ENCODE measurements at regions not wholly inside any gene's neighbourhood (a gene's known extent, or its start where the extent isn't known, plus 50 kb on each side); places are given as distances from the start of the nearest gene placed in this dataset.
"Not testable (repeated sequence)": the region's sequence is repeated elsewhere in the genome, so short reads cannot be mapped to it uniquely, and the experiment has no call there.

DNA sequence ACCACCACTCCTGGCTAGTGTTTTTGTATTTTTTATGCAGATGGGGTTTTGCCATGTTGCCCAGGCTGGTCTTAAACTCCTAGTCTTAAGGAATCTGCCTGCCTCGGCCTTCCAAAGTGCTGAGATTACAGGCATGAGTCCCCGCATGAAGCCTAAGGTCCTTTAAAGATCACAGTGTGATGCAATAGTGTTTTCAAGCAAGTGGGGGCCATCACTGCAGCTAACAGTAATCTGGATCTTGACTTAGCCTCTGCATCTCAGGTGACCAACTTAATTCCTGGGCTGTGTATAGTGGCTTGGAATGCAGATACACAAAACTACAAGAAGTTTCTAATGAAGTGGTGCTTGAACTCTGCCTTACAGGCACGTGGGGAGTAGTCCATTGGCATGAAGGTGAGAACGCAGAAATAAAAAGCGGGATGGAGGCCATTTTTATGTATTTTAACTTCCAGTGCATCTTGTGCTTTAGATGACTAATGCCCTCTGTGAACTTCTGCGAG is 334.4 kb upstream of the SPRED2 start:
- no peaks in the 10 kb centered on the region; the same call in 1 of the 2 replicates for H3K27me3 ChIP-seq (replicated peaks)
- H3K27ac ChIP-seq = no peak overlapping the region

DNA sequence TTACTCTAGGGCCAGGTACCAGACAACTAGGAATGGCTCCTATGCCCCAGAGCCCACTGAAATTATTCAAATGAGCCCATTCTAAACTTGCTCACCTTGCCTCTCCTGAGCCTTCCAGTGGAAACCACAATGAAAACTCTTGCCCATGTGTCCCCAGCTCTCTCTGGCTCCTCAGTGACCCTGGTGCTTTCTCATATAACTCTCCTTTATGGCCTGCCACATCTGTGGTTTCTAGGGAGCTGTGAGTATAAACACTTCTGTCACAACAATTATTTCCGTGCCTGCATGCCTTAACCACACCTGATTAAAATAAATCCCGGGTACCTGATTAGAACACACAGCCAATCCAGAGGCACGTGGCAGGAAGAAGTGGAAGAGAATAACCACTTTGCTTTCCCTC is 333.0 kb upstream of the SPRED2 start:
- Histone ChIP-seq H3K36me3 (no peaks in the 10 kb centered on the region), H3K9me3 (replicated peaks) (no peaks in the 10 kb centered on the region), H3K27ac (no peak overlapping the region), H3K4me1 (replicated peaks) (no peaks in the 10 kb centered on the region), H3K27me3 (replicated peaks) (no peaks in the 10 kb centered on the region), H3K4me3 (no peak overlapping the region)
- no peak for DNase-seq (ENCODE audit: low read depth in 1 of 2, low spot score in 2 of 2)

More for the DNA sequence above, 334.4 kb upstream of the SPRED2 start:
- H3K4me3 ChIP-seq = no peak overlapping the region
- no peaks in the 10 kb centered on the region for H3K4me1 ChIP-seq (replicated peaks)
- H3K9me3 ChIP-seq (replicated peaks) = no peaks in the 10 kb centered on the region
- DNase-seq (ENCODE audit: low read depth in 1 of 2, low spot score in 2 of 2) = no peak
- H3K36me3 ChIP-seq = no peaks in the 10 kb centered on the region

DNA sequence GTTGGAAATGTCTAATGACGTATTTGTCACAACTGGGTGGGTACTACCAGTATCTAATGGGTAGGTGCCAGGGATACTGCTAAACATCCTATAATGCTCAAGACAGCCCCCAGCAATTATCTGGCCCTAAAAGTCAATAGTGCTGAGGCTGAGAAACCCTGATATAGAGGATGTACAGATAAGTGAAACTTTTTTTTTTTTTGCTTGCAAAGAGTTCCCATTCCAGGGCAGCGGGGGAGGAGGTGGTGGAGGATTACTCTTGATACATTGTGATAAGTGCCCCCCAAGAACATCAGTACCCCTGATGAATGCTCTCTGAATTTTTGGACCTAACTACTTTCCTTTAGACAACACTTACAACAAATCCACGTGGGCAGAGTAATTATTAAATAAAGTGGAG is 329.7 kb upstream of the SPRED2 start:
- H3K4me1 ChIP-seq (replicated peaks) = no peaks in the 10 kb centered on the region

DNA sequence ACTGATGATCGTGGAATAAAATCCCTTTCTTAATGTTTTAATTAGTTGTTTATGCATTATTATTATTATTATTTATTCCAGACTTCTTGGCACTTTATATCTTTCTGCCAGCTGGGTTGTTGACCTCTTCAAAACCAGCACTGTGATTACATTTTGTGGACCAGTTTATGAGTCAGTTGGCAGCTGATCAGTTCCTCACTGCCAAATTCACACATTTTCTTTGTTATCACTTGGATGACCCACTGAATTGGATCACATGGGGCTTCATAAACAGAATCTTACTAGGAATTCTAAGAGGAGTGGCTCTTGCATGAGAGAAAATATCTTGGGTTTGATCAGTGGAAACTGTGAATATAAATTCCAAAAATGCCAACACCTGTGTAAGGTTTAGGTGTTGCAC is 321.8 kb upstream of the SPRED2 start:
- H3K36me3 ChIP-seq = no peaks in the 10 kb centered on the region
- H3K27ac ChIP-seq = no peak overlapping the region
- no peaks in the 10 kb centered on the region for H3K4me1 ChIP-seq (replicated peaks)
- no peak overlapping the region for H3K4me3 ChIP-seq
- no peaks in the 10 kb centered on the region for H3K9me3 ChIP-seq (replicated peaks)
- DNase-seq (ENCODE audit: low read depth in 1 of 2, low spot score in 2 of 2) = no peak
- no peaks in the 10 kb centered on the region for H3K27me3 ChIP-seq (replicated peaks)

More for the DNA sequence above, 329.7 kb upstream of the SPRED2 start:
- H3K36me3 ChIP-seq = no peaks in the 10 kb centered on the region
- no peak for DNase-seq (ENCODE audit: low read depth in 1 of 2, low spot score in 2 of 2)
- no peaks in the 10 kb centered on the region for H3K27me3 ChIP-seq (replicated peaks)
- no peaks in the 10 kb centered on the region for H3K9me3 ChIP-seq (replicated peaks)
- H3K4me3 ChIP-seq = no peak overlapping the region
- no peak overlapping the region for H3K27ac ChIP-seq

DNA sequence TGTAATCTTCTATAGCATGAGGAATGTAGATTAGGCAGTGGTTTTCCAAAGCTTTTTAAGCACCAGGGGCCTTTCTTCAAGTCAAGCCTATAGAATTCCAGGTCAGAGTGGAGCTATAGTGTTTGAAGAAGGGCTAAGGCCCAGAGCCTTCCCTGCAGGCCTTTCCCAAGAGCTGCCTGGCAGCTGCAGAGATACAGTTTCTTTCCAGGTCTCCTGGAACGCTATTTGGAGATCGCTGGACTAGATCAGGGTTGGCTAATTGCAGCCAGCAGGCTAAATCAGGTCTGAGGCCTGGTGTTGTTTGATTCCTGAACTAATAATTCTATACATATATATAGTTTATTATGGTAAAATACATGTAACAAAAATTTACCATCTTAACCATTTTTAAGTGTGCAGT is 319.0 kb upstream of the SPRED2 start:
- H3K27me3 ChIP-seq (replicated peaks) = no peaks in the 10 kb centered on the region
- no peaks in the 10 kb centered on the region for H3K9me3 ChIP-seq (replicated peaks)
- H3K4me3 ChIP-seq = no peak overlapping the region
- H3K4me1 ChIP-seq (replicated peaks) = no peaks in the 10 kb centered on the region
- no peak for DNase-seq (ENCODE audit: low read depth in 1 of 2, low spot score in 2 of 2)
- H3K27ac ChIP-seq = no peak overlapping the region
- no peaks in the 10 kb centered on the region for H3K36me3 ChIP-seq

DNA sequence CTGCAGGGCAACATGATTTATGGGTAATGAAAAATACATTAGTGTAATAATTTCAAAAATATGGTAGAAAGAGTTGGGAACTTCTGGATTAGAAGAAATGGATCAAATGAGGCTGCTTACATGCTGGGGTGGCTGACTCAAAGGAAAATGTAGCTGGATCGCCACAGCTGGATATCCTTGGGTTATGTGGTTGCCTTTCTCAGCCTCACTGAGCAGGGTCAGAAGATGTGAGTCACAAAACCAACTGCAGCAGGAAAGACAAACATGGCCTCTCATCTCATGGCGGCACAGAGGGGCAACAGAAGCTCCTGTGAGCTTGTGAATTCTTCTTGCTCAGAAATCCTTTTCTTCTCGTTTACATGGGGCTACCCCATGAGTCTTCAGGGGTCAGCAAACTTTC is 317.1 kb upstream of the SPRED2 start:
- H3K27me3 ChIP-seq (replicated peaks) = no peaks in the 10 kb centered on the region
- DNase-seq (ENCODE audit: low read depth in 1 of 2, low spot score in 2 of 2) = no peak

DNA sequence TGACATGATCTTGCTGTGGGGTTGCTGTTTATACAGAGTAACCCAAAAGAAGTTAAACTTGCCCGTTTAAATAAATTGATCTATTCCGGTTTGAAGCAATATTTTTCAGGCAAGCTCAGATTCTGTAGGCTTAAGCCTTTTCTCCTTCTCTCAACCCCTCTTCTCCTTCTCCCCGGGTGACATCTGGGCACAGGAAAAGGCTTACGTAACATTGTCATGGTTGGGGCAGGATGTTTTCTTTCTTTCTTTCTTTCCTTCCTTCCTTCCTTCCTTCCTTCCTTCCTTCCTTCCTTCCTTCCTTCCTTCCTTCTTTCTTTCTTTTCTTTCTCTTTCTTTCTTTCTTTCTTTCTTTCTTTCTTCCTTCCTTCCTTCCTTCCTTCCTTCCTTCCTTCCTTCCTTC is 315.5 kb upstream of the SPRED2 start:
- not testable (repeated sequence) for H3K27ac ChIP-seq; H3K9me3 ChIP-seq (replicated peaks); H3K4me1 ChIP-seq (replicated peaks); DNase-seq (ENCODE audit: low read depth in 1 of 2, low spot score in 2 of 2); H3K27me3 ChIP-seq (replicated peaks); H3K36me3 ChIP-seq; H3K4me3 ChIP-seq

More for the DNA sequence above, 317.1 kb upstream of the SPRED2 start:
- H3K4me3 ChIP-seq = no peak overlapping the region
- H3K27ac ChIP-seq = no peak overlapping the region
- no peaks in the 10 kb centered on the region for H3K4me1 ChIP-seq (replicated peaks)
- no peaks in the 10 kb centered on the region for H3K36me3 ChIP-seq
- H3K9me3 ChIP-seq (replicated peaks) = no peaks in the 10 kb centered on the region

DNA sequence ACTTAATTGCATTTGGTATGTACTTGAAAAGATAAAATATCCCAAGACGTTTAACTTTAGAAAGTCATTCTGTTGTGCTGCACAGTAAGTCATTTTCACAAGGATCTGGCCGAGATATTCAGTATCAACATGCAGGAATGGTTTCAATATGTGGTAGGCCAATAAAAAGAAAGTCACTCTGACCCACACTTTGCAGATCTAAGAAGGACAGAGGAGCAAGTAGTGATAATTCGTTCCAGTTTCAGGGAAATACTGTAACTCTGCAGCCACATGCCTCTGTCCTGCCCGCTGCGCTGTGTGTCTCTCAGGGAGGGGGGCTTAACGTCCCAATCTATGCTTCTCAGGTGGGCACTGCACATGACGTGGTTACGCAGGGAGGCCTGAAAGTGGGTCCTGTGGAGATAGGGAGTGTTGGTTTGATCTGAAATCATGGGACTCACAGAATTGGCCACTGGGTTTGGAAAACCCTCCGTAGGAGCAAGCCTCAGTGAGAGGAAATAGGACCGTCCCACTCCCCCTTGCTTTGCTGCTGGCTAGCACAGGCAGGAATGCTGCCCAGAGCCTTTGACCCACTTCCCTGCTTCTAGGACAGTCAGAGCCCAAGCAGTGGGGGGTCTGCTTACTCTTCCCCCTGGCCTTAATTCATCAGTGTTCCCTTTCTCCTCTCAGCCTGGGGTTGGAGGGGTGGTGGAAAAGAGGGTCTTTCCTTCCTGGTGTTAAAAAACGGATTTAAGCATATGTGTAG is 314.7 kb upstream of the SPRED2 start:
- Histone ChIP-seq H3K36me3 (no peaks in the 10 kb centered on the region), H3K9me3 (replicated peaks) (no peaks in the 10 kb centered on the region), H3K4me3 (no peak overlapping the region), H3K4me1 (replicated peaks) (no peaks in the 10 kb centered on the region), H3K27me3 (replicated peaks) (no peaks in the 10 kb centered on the region), H3K27ac (no peak overlapping the region)
- no peak for DNase-seq (ENCODE audit: low read depth in 1 of 2, low spot score in 2 of 2)

DNA sequence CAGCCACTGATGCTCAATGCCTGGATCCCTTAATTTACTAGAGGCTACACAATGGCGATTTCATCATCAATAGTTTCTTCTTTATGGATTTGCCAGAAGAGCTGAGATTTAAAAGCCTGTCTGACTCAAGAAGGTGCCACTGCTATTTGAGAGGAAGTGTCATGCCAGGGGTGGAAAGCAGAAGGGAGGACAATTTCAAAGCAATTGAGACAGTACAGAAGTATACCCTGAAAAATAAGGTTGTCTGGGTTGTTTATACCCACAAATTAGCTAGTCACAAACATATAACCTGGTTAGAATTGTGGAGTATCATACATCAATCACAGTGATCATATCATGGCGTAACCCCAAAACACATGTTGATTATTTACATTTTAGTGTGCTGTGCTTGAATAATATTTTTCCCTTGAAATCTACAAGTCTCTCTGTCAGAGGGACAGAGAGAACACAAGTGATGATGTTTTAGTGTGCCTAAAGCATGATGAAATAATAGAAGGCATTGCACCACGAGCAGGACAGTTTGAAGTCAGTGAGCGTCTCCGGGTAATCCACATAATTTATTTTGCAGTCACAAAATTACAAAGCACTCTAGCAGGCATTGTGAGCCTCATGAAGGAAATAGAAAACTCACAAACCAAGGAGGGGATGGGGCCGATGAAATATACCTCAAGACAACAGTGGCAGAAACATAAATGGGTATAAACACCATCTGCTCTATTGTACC is 312.2 kb upstream of the SPRED2 start:
- Histone ChIP-seq H3K4me3 (no peak overlapping the region), H3K9me3 (replicated peaks) (no peaks in the 10 kb centered on the region), H3K27ac (no peak overlapping the region), H3K27me3 (replicated peaks) (no peaks in the 10 kb centered on the region), H3K36me3 (no peaks in the 10 kb centered on the region), H3K4me1 (replicated peaks) (no peaks in the 10 kb centered on the region)
- no peak for DNase-seq (ENCODE audit: low read depth in 1 of 2, low spot score in 2 of 2)

DNA sequence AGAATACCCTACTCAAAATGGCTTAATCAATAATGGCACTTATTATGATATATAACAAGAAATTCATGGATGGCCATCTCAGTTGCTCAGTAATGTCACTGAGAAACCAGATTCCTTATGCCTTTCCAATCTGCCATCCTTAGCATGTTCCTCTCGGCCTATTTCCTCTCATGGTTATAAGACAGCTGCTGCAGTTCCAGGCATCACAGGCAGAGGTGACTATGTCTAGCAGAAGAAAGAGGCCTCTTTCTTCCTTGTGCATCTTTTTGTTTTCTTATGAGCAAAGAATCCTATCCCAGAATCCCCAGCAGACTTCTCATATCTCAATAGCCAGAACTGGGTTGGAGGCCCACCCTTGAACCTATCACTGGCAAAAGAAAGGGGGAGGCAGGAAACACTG is 310.6 kb upstream of the SPRED2 start:
- no peak overlapping the region for H3K4me3 ChIP-seq
- H3K27me3 ChIP-seq (replicated peaks) = no peaks in the 10 kb centered on the region
- H3K36me3 ChIP-seq = no peaks in the 10 kb centered on the region
- no peaks in the 10 kb centered on the region for H3K4me1 ChIP-seq (replicated peaks)
- H3K27ac ChIP-seq = no peak overlapping the region
- no peaks in the 10 kb centered on the region for H3K9me3 ChIP-seq (replicated peaks)
- no peak for DNase-seq (ENCODE audit: low read depth in 1 of 2, low spot score in 2 of 2)

DNA sequence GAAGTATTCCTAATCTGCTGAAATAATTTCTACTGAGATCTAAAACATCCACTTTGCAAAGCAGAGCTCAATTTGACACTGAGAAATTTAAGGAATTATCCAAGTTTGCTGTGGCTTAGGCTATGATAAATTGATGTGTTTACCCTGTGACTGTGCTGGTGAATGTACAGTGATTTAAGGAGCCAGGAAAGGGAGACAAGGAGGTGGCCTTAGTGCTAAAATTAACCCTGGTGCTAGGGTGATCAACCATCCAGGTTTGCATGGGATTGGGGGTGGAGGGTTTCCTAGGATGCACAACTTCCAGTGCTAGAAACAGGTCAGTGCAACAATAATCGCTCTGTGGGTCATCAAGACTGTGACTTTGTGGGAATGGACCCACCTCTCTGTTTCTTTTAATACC is 307.5 kb upstream of the SPRED2 start:
- H3K4me1 ChIP-seq (replicated peaks) = no peaks in the 10 kb centered on the region
- H3K9me3 ChIP-seq (replicated peaks) = no peaks in the 10 kb centered on the region
- no peak overlapping the region for H3K27ac ChIP-seq
- no peaks in the 10 kb centered on the region for H3K27me3 ChIP-seq (replicated peaks)
- no peak overlapping the region for H3K4me3 ChIP-seq
- DNase-seq (ENCODE audit: low read depth in 1 of 2, low spot score in 2 of 2) = no peak
- no peaks in the 10 kb centered on the region for H3K36me3 ChIP-seq

DNA sequence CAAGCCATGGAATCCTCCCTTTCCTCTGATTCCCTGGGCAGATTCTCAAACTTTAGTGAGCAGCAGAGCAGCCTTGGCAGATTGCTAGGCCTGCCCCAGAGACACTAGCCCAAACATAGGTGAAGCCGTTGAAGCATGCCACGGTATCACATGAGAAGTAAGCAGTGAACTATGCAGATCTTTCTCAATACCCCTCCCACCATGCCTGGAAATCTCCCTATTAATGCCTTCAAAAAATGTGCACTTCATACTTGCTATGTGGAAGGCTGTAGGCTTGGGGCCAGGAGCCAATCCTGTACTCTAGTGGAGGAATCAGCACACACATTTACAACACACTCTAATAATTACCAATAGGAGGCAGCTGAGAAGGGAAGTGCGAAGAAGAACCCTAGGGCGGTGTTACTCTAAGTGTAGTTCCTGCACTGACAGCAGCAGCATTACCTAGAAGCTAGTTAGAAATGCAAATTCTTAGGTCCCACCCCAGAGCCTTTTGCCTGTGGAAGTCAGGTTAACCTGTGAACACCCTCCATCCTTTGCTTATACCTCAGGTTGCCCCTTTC is 305.1 kb upstream of the SPRED2 start:
- Histone ChIP-seq H3K4me1 (replicated peaks) (no peaks in the 10 kb centered on the region), H3K27ac (no peak overlapping the region), H3K36me3 (no peaks in the 10 kb centered on the region), H3K9me3 (replicated peaks) (no peaks in the 10 kb centered on the region), H3K4me3 (no peak overlapping the region), H3K27me3 (replicated peaks) (no peaks in the 10 kb centered on the region)
- no peak for DNase-seq (ENCODE audit: low read depth in 1 of 2, low spot score in 2 of 2)

DNA sequence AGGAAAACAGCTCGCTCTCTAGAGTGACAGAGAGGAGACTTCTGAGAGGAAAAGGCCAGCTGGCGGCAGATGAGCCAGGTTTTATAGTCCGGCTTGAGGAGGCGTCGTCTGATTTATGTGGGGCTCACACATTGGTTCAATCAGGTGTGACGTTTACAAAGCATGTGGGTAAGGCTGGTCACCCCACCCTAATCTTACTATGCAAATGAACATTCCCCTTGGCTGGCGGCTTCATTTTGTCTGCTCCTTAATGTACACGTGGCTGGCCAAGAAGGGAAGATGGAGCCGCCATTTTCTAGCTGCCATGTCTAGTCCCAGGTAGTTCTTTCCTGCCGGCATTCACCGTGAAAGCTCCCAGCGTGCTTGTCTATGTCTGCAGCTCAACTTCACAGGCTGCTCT is 299.1 kb upstream of the SPRED2 start:
- no peak for DNase-seq (ENCODE audit: low read depth in 1 of 2, low spot score in 2 of 2)
- no peak overlapping the region for H3K4me3 ChIP-seq
- H3K36me3 ChIP-seq = no peaks in the 10 kb centered on the region
- H3K27me3 ChIP-seq (replicated peaks) = 0 out of 2 replicates have a peak, but pooled peaks cover 3% of the 10 kb centered on the region
- no peaks in the 10 kb centered on the region for H3K4me1 ChIP-seq (replicated peaks)
- H3K9me3 ChIP-seq (replicated peaks) = no peaks in the 10 kb centered on the region
- H3K27ac ChIP-seq = no peak overlapping the region

DNA sequence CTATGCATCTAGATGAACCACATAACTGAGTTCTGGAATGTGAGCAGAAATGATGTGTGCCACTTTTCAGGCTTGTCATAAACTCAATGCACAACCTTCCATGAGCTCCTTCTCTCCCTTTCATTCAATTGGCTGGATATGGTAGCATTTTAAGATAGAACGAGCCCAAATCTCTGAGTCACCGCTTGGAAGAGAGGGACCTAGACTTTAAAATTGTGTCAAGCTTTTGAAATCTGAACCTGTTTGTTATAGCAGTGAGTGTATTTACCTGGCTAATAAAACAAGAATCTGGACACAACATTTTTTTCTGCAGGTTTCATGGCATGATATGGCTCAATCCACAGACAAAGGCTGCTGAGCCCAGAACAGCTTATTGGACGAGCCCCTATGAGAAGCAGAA is 297.8 kb upstream of the SPRED2 start:
- no peak for DNase-seq (ENCODE audit: low read depth in 1 of 2, low spot score in 2 of 2)
- Histone ChIP-seq H3K9me3 (replicated peaks) (peaks cover 5% of the 10 kb centered on the region; the same call in 1 of the 2 replicates), H3K36me3 (no peaks in the 10 kb centered on the region), H3K4me1 (replicated peaks) (no peaks in the 10 kb centered on the region), H3K4me3 (no peak overlapping the region), H3K27ac (no peak overlapping the region), H3K27me3 (replicated peaks) (0 out of 2 replicates have a peak, but pooled peaks cover 3% of the 10 kb centered on the region)

All from SJSA1 (cell line).